H1 (cell line): ENCODE measurements at regions not wholly inside any gene's neighbourhood (a gene's known extent, or its start where the extent isn't known, plus 50 kb on each side); places are given as distances from the start of the nearest gene placed in this dataset.

Source experiments
- KDM4A ChIP-seq: IDR thresholded peaks from one replicate; pipeline ENCODE4 v1.7.1; 2012; ENCODE audit warnings: low read depth, mild to moderate bottlenecking, moderate library complexity, low read length, inconsistent platforms; ENCODE audit not compliant: severe bottlenecking
- POLR2AphosphoS5 ChIP-seq: IDR thresholded peaks from 2 replicates; pipeline ENCODE4 v1.6.1; 2011; ENCODE audit warnings: low read depth, low read length
- ZNF274 ChIP-seq: IDR thresholded peaks from 2 replicates; pipeline ENCODE4 v1.7.0; 2012; ENCODE audit warnings: low read length, borderline replicate concordance; ENCODE audit errors: extremely low read depth
- TF ChIP-seq, protein P1 (sequence below): fragments of 300-600 bp; sonication (generic); IDR thresholded peaks from 2 replicates; pipeline ENCODE4 v1.7.1; 2012; ENCODE audit warnings: low read length, moderate library complexity, mild to moderate bottlenecking, inconsistent platforms; ENCODE audit not compliant: insufficient replicate concordance
- TF ChIP-seq, protein P2 (sequence below), 3 experiments: IDR thresholded peaks; 1 replicate in 2 of 3; 2 replicates in 1 of 3; pipeline versions ENCODE4 v1.5.1 to v1.6.1; 2011; ENCODE audit warnings: low read length in 3 of 3, mild to moderate bottlenecking in 3 of 3, inconsistent platforms in 2 of 3, low read depth in 1 of 3, moderate library complexity in 1 of 3; ENCODE audit not compliant: insufficient read depth in 1 of 3; ENCODE audit errors: control extremely low read depth in 1 of 3

DNA sequence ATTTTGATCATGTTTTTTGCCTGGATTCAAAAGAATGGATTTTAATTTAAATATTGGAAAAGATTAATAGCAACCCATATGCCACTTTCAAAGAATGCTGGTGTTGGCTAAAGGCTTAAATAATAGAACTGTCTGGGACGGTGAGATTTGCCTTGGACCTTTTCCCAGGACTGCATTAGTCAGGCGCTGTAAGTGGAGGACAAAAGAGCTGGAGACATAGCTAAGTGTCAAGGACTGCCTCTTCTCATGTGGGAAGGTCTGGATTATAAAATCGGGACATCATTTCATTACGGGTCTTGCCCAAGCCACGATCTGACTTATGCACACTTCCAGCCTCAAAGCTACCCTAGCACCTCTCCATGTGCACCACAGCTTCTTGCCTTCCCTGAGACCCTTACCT, 458.5 kb upstream of the DEPDC1 start (continued):
- TF ChIP-seq, protein P1, sequence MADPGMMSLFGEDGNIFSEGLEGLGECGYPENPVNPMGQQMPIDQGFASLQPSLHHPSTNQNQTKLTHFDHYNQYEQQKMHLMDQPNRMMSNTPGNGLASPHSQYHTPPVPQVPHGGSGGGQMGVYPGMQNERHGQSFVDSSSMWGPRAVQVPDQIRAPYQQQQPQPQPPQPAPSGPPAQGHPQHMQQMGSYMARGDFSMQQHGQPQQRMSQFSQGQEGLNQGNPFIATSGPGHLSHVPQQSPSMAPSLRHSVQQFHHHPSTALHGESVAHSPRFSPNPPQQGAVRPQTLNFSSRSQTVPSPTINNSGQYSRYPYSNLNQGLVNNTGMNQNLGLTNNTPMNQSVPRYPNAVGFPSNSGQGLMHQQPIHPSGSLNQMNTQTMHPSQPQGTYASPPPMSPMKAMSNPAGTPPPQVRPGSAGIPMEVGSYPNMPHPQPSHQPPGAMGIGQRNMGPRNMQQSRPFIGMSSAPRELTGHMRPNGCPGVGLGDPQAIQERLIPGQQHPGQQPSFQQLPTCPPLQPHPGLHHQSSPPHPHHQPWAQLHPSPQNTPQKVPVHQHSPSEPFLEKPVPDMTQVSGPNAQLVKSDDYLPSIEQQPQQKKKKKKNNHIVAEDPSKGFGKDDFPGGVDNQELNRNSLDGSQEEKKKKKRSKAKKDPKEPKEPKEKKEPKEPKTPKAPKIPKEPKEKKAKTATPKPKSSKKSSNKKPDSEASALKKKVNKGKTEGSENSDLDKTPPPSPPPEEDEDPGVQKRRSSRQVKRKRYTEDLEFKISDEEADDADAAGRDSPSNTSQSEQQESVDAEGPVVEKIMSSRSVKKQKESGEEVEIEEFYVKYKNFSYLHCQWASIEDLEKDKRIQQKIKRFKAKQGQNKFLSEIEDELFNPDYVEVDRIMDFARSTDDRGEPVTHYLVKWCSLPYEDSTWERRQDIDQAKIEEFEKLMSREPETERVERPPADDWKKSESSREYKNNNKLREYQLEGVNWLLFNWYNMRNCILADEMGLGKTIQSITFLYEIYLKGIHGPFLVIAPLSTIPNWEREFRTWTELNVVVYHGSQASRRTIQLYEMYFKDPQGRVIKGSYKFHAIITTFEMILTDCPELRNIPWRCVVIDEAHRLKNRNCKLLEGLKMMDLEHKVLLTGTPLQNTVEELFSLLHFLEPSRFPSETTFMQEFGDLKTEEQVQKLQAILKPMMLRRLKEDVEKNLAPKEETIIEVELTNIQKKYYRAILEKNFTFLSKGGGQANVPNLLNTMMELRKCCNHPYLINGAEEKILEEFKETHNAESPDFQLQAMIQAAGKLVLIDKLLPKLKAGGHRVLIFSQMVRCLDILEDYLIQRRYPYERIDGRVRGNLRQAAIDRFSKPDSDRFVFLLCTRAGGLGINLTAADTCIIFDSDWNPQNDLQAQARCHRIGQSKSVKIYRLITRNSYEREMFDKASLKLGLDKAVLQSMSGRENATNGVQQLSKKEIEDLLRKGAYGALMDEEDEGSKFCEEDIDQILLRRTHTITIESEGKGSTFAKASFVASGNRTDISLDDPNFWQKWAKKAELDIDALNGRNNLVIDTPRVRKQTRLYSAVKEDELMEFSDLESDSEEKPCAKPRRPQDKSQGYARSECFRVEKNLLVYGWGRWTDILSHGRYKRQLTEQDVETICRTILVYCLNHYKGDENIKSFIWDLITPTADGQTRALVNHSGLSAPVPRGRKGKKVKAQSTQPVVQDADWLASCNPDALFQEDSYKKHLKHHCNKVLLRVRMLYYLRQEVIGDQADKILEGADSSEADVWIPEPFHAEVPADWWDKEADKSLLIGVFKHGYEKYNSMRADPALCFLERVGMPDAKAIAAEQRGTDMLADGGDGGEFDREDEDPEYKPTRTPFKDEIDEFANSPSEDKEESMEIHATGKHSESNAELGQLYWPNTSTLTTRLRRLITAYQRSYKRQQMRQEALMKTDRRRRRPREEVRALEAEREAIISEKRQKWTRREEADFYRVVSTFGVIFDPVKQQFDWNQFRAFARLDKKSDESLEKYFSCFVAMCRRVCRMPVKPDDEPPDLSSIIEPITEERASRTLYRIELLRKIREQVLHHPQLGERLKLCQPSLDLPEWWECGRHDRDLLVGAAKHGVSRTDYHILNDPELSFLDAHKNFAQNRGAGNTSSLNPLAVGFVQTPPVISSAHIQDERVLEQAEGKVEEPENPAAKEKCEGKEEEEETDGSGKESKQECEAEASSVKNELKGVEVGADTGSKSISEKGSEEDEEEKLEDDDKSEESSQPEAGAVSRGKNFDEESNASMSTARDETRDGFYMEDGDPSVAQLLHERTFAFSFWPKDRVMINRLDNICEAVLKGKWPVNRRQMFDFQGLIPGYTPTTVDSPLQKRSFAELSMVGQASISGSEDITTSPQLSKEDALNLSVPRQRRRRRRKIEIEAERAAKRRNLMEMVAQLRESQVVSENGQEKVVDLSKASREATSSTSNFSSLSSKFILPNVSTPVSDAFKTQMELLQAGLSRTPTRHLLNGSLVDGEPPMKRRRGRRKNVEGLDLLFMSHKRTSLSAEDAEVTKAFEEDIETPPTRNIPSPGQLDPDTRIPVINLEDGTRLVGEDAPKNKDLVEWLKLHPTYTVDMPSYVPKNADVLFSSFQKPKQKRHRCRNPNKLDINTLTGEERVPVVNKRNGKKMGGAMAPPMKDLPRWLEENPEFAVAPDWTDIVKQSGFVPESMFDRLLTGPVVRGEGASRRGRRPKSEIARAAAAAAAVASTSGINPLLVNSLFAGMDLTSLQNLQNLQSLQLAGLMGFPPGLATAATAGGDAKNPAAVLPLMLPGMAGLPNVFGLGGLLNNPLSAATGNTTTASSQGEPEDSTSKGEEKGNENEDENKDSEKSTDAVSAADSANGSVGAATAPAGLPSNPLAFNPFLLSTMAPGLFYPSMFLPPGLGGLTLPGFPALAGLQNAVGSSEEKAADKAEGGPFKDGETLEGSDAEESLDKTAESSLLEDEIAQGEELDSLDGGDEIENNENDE: no peak
- no peak for TF ChIP-seq ZNF274
- TF ChIP-seq POLR2AphosphoS5: no peak
- TF ChIP-seq, protein P2, sequence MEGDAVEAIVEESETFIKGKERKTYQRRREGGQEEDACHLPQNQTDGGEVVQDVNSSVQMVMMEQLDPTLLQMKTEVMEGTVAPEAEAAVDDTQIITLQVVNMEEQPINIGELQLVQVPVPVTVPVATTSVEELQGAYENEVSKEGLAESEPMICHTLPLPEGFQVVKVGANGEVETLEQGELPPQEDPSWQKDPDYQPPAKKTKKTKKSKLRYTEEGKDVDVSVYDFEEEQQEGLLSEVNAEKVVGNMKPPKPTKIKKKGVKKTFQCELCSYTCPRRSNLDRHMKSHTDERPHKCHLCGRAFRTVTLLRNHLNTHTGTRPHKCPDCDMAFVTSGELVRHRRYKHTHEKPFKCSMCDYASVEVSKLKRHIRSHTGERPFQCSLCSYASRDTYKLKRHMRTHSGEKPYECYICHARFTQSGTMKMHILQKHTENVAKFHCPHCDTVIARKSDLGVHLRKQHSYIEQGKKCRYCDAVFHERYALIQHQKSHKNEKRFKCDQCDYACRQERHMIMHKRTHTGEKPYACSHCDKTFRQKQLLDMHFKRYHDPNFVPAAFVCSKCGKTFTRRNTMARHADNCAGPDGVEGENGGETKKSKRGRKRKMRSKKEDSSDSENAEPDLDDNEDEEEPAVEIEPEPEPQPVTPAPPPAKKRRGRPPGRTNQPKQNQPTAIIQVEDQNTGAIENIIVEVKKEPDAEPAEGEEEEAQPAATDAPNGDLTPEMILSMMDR (IDR thresholded peaks at IDR 0.05; ENCODE audit: control extremely low read depth in 1 of 3, insufficient read depth in 1 of 3, low read depth in 1 of 3, low read length in 3 of 3): no peak
- no peak for TF ChIP-seq KDM4A
